CD8-positive, alpha-beta memory T cell (primary cell): ENCODE measurements at regions not wholly inside any gene's neighbourhood (a gene's known extent, or its start where the extent isn't known, plus 50 kb on each side); places are given as distances from the start of the nearest gene placed in this dataset.

Experiments used
- CTCF ChIA-PET: fragments of 350-600 bp; sonication (Branson Sonifier 250); formaldehyde crosslinking; loops from one replicate; lab custom pipeline; 2021; ENCODE audit warnings: antibody characterized with exemption; lab: Charles Lee
- POLR2A ChIA-PET: fragments of 350-600 bp; sonication (Branson Sonifier 250); formaldehyde crosslinking; loops from one replicate; lab custom pipeline; 2021; ENCODE audit warnings: antibody characterized with exemption; lab: Charles Lee
- DNase-seq, 5 donors: peaks; one replicate each; pipeline versions ENCODE4 v3.0.0 to v3.0.0-alpha.2; 2020 to 2022; ENCODE audit warnings: mixed read lengths in 1 of 5
- H3K27ac ChIP-seq: one replicate; pipeline ENCODE4 v1.7.0; 2013; ENCODE audit warnings: low read depth, mild to moderate bottlenecking, low read length, moderate library complexity
- H3K27me3 ChIP-seq: 2 replicates; pipeline ENCODE4 v1.7.0; 2013; ENCODE audit warnings: low read length, mild to moderate bottlenecking; ENCODE audit not compliant: insufficient read depth, poor library complexity, severe bottlenecking
- H3K36me3 ChIP-seq: 2 replicates; pipeline ENCODE4 v1.7.0; 2013; ENCODE audit warnings: mild to moderate bottlenecking, low read length, moderate library complexity; ENCODE audit not compliant: insufficient read depth
- H3K4me1 ChIP-seq: 2 replicates; pipeline ENCODE4 v1.7.0; 2013; ENCODE audit warnings: mild to moderate bottlenecking, low read length, moderate library complexity; ENCODE audit not compliant: insufficient read depth
- H3K4me3 ChIP-seq: 2 replicates; pipeline ENCODE4 v1.7.0; 2013; ENCODE audit warnings: mild to moderate bottlenecking, low read length
- H3K9me3 ChIP-seq: 2 replicates; pipeline ENCODE4 v1.7.0; 2013; ENCODE audit warnings: mild to moderate bottlenecking, low read length
- H3K27ac Mint-ChIP-seq, 8 donors: one replicate each; pipeline ENCODE4 v1.8.0; 2020 to 2021; ENCODE audit warnings: mixed read lengths in 8 of 8, mild to moderate bottlenecking in 6 of 8, inconsistent platforms in 3 of 8, moderate library complexity in 3 of 8
- H3K27me3 Mint-ChIP-seq, 2 donors: one replicate each; pipeline ENCODE4 v1.8.0; 2020 to 2021; ENCODE audit warnings: mixed read lengths in 2 of 2, mild to moderate bottlenecking in 1 of 2, moderate library complexity in 1 of 2
- H3K36me3 Mint-ChIP-seq, 3 donors: one replicate each; pipeline ENCODE4 v1.8.0; 2020 to 2021; ENCODE audit warnings: mixed read lengths in 3 of 3, inconsistent platforms in 1 of 3, mild to moderate bottlenecking in 1 of 3
- H3K4me1 Mint-ChIP-seq, 3 donors: one replicate each; pipeline ENCODE4 v1.8.0; 2020 to 2021; ENCODE audit warnings: mixed read lengths in 3 of 3, inconsistent platforms in 1 of 3, mild to moderate bottlenecking in 1 of 3
- H3K4me3 Mint-ChIP-seq, 7 donors: one replicate each; pipeline ENCODE4 v1.8.0; 2020 to 2021; ENCODE audit warnings: mixed read lengths in 7 of 7, mild to moderate bottlenecking in 6 of 7, moderate library complexity in 4 of 7, inconsistent platforms in 2 of 7
- H3K9me3 Mint-ChIP-seq, 5 donors: one replicate each; pipeline ENCODE4 v1.8.0; 2020 to 2022; ENCODE audit warnings: mixed read lengths in 5 of 5, mild to moderate bottlenecking in 3 of 5, moderate library complexity in 2 of 5, inconsistent platforms in 1 of 5

- ChIA-PET POLR2A (no interaction called here), CTCF (no interaction called here)
- Mint-ChIP-seq H3K9me3 (peaks cover 12 to 45% (median 34%) of the 10 kb centered on the region in 5 donors), H3K27me3 (no peaks in the 10 kb centered on the region), H3K36me3 (no peaks in the 10 kb centered on the region), H3K27ac (no peak overlapping the region), H3K4me1 (no peaks in the 10 kb centered on the region), H3K4me3 (no peak overlapping the region)
- Histone ChIP-seq H3K4me3 (no peak overlapping the region), H3K27ac (no peak overlapping the region), H3K4me1 (no peaks in the 10 kb centered on the region), H3K9me3 (no peaks in the 10 kb centered on the region), H3K36me3 (no peaks in the 10 kb centered on the region), H3K27me3 (no peaks in the 10 kb centered on the region)
- no peak for DNase-seq
Measured at GRCh38 chr7:40945788-40946187, 757.1 kb downstream of the INHBA start.

DNA sequence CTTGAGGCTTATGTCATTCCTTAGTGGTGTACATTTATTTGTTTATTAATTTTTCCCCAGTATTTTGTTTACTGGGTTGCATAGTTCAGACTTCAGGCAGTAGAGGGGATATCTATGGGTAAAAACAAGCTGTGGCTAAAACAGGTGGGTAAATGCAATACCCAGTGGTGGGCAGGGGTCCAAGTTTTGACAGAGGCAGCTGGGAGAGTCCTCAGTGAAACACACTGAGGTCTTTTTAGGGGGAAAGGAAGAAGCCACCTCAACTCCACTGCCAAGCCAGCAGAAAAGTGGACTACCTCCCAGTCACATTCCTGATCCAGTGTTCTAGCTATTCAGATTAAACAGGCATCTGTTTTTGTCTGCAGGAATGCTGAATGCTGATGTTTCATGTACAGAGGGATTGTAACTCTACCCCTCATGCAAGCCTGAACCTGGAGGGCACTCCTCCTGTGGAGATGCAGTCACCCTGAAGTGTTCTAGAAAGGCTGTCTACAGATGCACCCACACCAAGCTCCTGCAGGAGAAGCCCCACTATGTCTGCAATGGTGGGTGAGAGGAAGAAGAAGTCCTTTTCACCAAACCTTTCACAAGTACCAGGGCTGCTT, 757.8 kb downstream of the INHBA start:
- ChIA-PET POLR2A (no interaction called here), CTCF (no interaction called here)
- no peak overlapping the region for H3K4me3 ChIP-seq
- no peaks in the 10 kb centered on the region for H3K36me3 Mint-ChIP-seq
- H3K4me1 ChIP-seq = no peaks in the 10 kb centered on the region
- H3K9me3 Mint-ChIP-seq = peaks cover 12 to 46% (median 29%) of the 10 kb centered on the region in 5 donors
- H3K9me3 ChIP-seq = no peaks in the 10 kb centered on the region
- H3K4me1 Mint-ChIP-seq = no peaks in the 10 kb centered on the region
- no peaks in the 10 kb centered on the region for H3K27me3 Mint-ChIP-seq
- no peak for DNase-seq
- H3K36me3 ChIP-seq = no peaks in the 10 kb centered on the region
- H3K27ac ChIP-seq = no peak overlapping the region
- H3K27ac Mint-ChIP-seq = no peak overlapping the region
- no peak overlapping the region for H3K4me3 Mint-ChIP-seq
- H3K27me3 ChIP-seq = no peaks in the 10 kb centered on the region

- H3K4me1 ChIP-seq = no peaks in the 10 kb centered on the region
- Mint-ChIP-seq H3K27ac (no peak overlapping the region), H3K27me3 (no peaks in the 10 kb centered on the region), H3K4me1 (no peaks in the 10 kb centered on the region), H3K9me3 (peaks cover 2 to 39% (median 12%) of the 10 kb centered on the region in 5 donors), H3K36me3 (no peaks in the 10 kb centered on the region), H3K4me3 (no peak overlapping the region)
- H3K27ac ChIP-seq = no peak overlapping the region
- H3K9me3 ChIP-seq = no peaks in the 10 kb centered on the region
- H3K36me3 ChIP-seq = no peaks in the 10 kb centered on the region
- no peaks in the 10 kb centered on the region for H3K27me3 ChIP-seq
- DNase-seq = no peak
- no peak overlapping the region for H3K4me3 ChIP-seq
- ChIA-PET CTCF (no interaction called here), POLR2A (no interaction called here)
Measured at GRCh38 chr7:40937879-40938278, 765.0 kb downstream of the INHBA start.

- no peaks in the 10 kb centered on the region for H3K36me3 Mint-ChIP-seq
- H3K4me3 ChIP-seq = no peak overlapping the region
- H3K4me1 ChIP-seq = no peaks in the 10 kb centered on the region
- H3K27ac ChIP-seq = no peak overlapping the region
- H3K27me3 Mint-ChIP-seq = no peaks in the 10 kb centered on the region
- ChIA-PET POLR2A (no interaction called here), CTCF (no interaction called here)
- H3K36me3 ChIP-seq = no peaks in the 10 kb centered on the region
- H3K4me1 Mint-ChIP-seq = no peaks in the 10 kb centered on the region
- H3K27me3 ChIP-seq = no peaks in the 10 kb centered on the region
- no peaks in the 10 kb centered on the region for H3K9me3 ChIP-seq
- no peak overlapping the region for H3K27ac Mint-ChIP-seq
- H3K9me3 Mint-ChIP-seq = peaks cover 9 to 30% (median 14%) of the 10 kb centered on the region in 5 donors
- H3K4me3 Mint-ChIP-seq = no peak overlapping the region
- DNase-seq = no peak
Measured at GRCh38 chr7:40935435-40935834, 767.5 kb downstream of the INHBA start.

DNA sequence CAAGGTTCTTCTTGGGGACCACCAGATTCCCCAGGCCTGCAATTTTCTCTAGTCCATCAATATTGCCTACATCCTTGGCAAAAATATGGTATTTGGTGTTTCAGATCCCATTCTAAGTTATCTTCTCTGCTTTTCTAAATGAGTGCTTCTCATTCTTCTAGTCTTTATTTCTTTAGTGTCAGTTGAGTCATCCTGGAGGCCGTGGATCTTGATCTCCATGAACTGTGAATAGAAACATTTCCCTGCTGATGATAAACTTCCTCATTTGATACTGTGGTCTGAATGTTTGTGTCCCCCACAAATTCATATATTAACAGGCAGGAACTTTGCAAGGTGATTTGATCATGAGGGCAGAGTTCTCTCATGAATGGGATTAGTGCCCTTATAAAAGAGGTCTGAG, 779.3 kb downstream of the INHBA start:
- Mint-ChIP-seq H3K27me3 (peaks cover 0 to 1% of the 10 kb centered on the region in 2 donors), H3K27ac (no peak overlapping the region), H3K9me3 (peaks cover 0 to 10% (median 7%) of the 10 kb centered on the region in 5 donors), H3K4me1 (no peaks in the 10 kb centered on the region), H3K4me3 (no peak overlapping the region), H3K36me3 (no peaks in the 10 kb centered on the region)
- no peak overlapping the region for H3K27ac ChIP-seq
- H3K4me3 ChIP-seq = no peak overlapping the region
- no peaks in the 10 kb centered on the region for H3K27me3 ChIP-seq
- POLR2A ChIA-PET = no interaction called here
- DNase-seq = no peak
- CTCF ChIA-PET = no interaction called here
- H3K36me3 ChIP-seq = no peaks in the 10 kb centered on the region
- peaks cover 5% of the 10 kb centered on the region for H3K9me3 ChIP-seq
- no peaks in the 10 kb centered on the region for H3K4me1 ChIP-seq

- H3K27ac ChIP-seq = no peak overlapping the region
- Mint-ChIP-seq H3K9me3 (peaks cover 0 to 11% (median 7%) of the 10 kb centered on the region in 5 donors), H3K4me1 (no peaks in the 10 kb centered on the region), H3K27me3 (peaks cover 0 to 1% of the 10 kb centered on the region in 2 donors), H3K36me3 (no peaks in the 10 kb centered on the region), H3K27ac (no peak overlapping the region), H3K4me3 (no peak overlapping the region)
- no peaks in the 10 kb centered on the region for H3K4me1 ChIP-seq
- DNase-seq = no peak
- CTCF ChIA-PET = no interaction called here
- POLR2A ChIA-PET = no interaction called here
- no peak overlapping the region for H3K4me3 ChIP-seq
- no peaks in the 10 kb centered on the region for H3K27me3 ChIP-seq
- H3K36me3 ChIP-seq = no peaks in the 10 kb centered on the region
- peaks cover 5% of the 10 kb centered on the region for H3K9me3 ChIP-seq
Measured at GRCh38 chr7:40922316-40922670, 780.6 kb downstream of the INHBA start.

- H3K27me3 ChIP-seq = no peaks in the 10 kb centered on the region
- H3K27ac ChIP-seq = no peak overlapping the region
- Mint-ChIP-seq H3K27me3 (peaks cover 0 to 1% of the 10 kb centered on the region in 2 donors), H3K4me1 (no peaks in the 10 kb centered on the region), H3K9me3 (peaks cover 0 to 11% (median 7%) of the 10 kb centered on the region in 5 donors), H3K27ac (no peak overlapping the region), H3K4me3 (no peak overlapping the region), H3K36me3 (no peaks in the 10 kb centered on the region)
- no peak overlapping the region for H3K4me3 ChIP-seq
- H3K4me1 ChIP-seq = no peaks in the 10 kb centered on the region
- H3K9me3 ChIP-seq = peaks cover 5% of the 10 kb centered on the region
- H3K36me3 ChIP-seq = no peaks in the 10 kb centered on the region
- DNase-seq = no peak
- ChIA-PET POLR2A (no interaction called here), CTCF (no interaction called here)
Measured at GRCh38 chr7:40921589-40922315, 781.1 kb downstream of the INHBA start.

GRCh38 chr7:40918701-40919271, 784.0 kb downstream of the SUGCT start:
- Histone ChIP-seq H3K27ac (no peak overlapping the region), H3K27me3 (no peaks in the 10 kb centered on the region), H3K4me1 (no peaks in the 10 kb centered on the region), H3K9me3 (no peaks in the 10 kb centered on the region), H3K36me3 (no peaks in the 10 kb centered on the region), H3K4me3 (no peak overlapping the region)
- DNase-seq = no peak
- CTCF ChIA-PET = no interaction called here
- Mint-ChIP-seq H3K27ac (no peak overlapping the region), H3K27me3 (peaks cover 0 to 1% of the 10 kb centered on the region in 2 donors), H3K4me1 (no peaks in the 10 kb centered on the region), H3K36me3 (no peaks in the 10 kb centered on the region), H3K4me3 (no peak overlapping the region), H3K9me3 (peaks cover 0 to 8% (median 7%) of the 10 kb centered on the region in 5 donors)
- POLR2A ChIA-PET = no interaction called here
